IMR-90 (cell line): ENCODE measurements at regions not wholly inside any gene's neighbourhood (a gene's known extent, or its start where the extent isn't known, plus 50 kb on each side); places are given as distances from the start of the nearest gene placed in this dataset.

Experiments
- ATAC-seq: fragments of 200-7000 bp; cut with Tn5 transposase; 2 replicates; pipeline ENCODE4 v1.9.1; 2020; ENCODE audit warnings: low read depth, mild to moderate bottlenecking, moderate library complexity
- BruUV-seq: library from RNA; stranded (reverse); fragments of 400-500 nt; replicated peaks from 2 replicates; lab custom pipeline; 2021; lab: Mats Ljungman, UMichigan
- CTCF ChIA-PET: fragments of 300-600 bp; formaldehyde crosslinking; extraction: SDS; loops from one replicate; lab custom pipeline; 2021; ENCODE audit warnings: antibody characterized with exemption; lab: Yijun Ruan, JAX
- POLR2A ChIA-PET: fragments of 300-600 bp; sonication (Branson Sonifier 250); formaldehyde crosslinking; loops from one replicate; lab custom pipeline; 2022; ENCODE audit warnings: antibody characterized with exemption; ENCODE audit not compliant: unreplicated experiment; lab: Charles Lee
- DNase-seq: peaks from one replicate; pipeline ENCODE4 v3.0.0; 2013
- H2AFZ ChIP-seq: replicated peaks from 2 replicates; pipeline ENCODE3; 2013; ENCODE audit warnings: low read length, mild to moderate bottlenecking; ENCODE audit not compliant: poor library complexity
- H2AK5ac ChIP-seq: 2 replicates; pipeline ENCODE4 v1.6.1; 2013; ENCODE audit warnings: low read depth, low read length, inconsistent platforms
- H2AK9ac ChIP-seq: replicated peaks from 2 replicates; pipeline ENCODE3; 2013; ENCODE audit warnings: mild to moderate bottlenecking, low read depth, low read length, moderate library complexity; ENCODE audit not compliant: poor library complexity
- H2BK120ac ChIP-seq: 2 replicates; pipeline ENCODE4 v1.6.1; 2013; ENCODE audit warnings: low read depth, low read length, inconsistent platforms
- H2BK15ac ChIP-seq: 3 replicates; pipeline ENCODE4 v1.6.1; 2013; ENCODE audit warnings: low read depth, low read length, inconsistent platforms
- H2BK20ac ChIP-seq: 2 replicates; pipeline ENCODE4 v1.6.1; 2013; ENCODE audit warnings: low read depth, mild to moderate bottlenecking, inconsistent platforms, low read length, moderate library complexity
- H2BK5ac ChIP-seq: 2 replicates; pipeline ENCODE4 v1.6.1; 2013; ENCODE audit warnings: mild to moderate bottlenecking, low read depth, low read length, inconsistent platforms; ENCODE audit not compliant: poor library complexity, severe bottlenecking
- H3K14ac ChIP-seq: replicated peaks from 2 replicates; pipeline ENCODE4 v1.6.1; 2013; ENCODE audit warnings: low read depth, low read length, inconsistent platforms
- H3K18ac ChIP-seq: 2 replicates; pipeline ENCODE4 v1.6.1; 2013; ENCODE audit warnings: low read depth, low read length, control low read depth
- H3K23ac ChIP-seq: 2 replicates; pipeline ENCODE4 v1.6.1; 2013; ENCODE audit warnings: low read depth, low read length, inconsistent platforms
- H3K27ac ChIP-seq: 2 replicates; pipeline ENCODE4 v1.5.1; 2013; ENCODE audit warnings: mild to moderate bottlenecking, control low read depth, low read length; ENCODE audit not compliant: insufficient read depth
- H3K27me3 ChIP-seq: 2 replicates; pipeline ENCODE4 v1.6.1; 2013; ENCODE audit warnings: low read length; ENCODE audit not compliant: control insufficient read depth, insufficient read depth
- H3K36me3 ChIP-seq: 2 replicates; pipeline ENCODE4 v1.6.1; 2013; ENCODE audit warnings: low read length, mixed read lengths; ENCODE audit not compliant: control insufficient read depth, insufficient read depth
- H3K4ac ChIP-seq: 2 replicates; pipeline ENCODE4 v1.6.1; 2013; ENCODE audit warnings: low read depth, low read length, inconsistent platforms
- H3K4me1 ChIP-seq: 2 replicates; pipeline ENCODE4 v1.6.1; 2013; ENCODE audit warnings: low read length, mixed read lengths; ENCODE audit not compliant: control insufficient read depth, insufficient read depth
- H3K4me2 ChIP-seq: 2 replicates; pipeline ENCODE4 v1.6.1; 2013; ENCODE audit warnings: low read depth, mild to moderate bottlenecking, control low read depth, low read length, moderate library complexity
- H3K4me3 ChIP-seq: 2 replicates; pipeline ENCODE4 v1.5.1; 2013; ENCODE audit warnings: low read depth, mild to moderate bottlenecking, control low read depth, low read length, moderate library complexity; ENCODE audit not compliant: insufficient read depth
- H3K56ac ChIP-seq: 2 replicates; pipeline ENCODE4 v1.6.1; 2013; ENCODE audit warnings: low read length, inconsistent platforms; ENCODE audit not compliant: insufficient read depth; ENCODE audit errors: extremely low read depth
- H3K79me1 ChIP-seq, 2 experiments: 2 replicates each; pipeline ENCODE4 v1.6.1; 2013; ENCODE audit warnings: low read length in 2 of 2, inconsistent platforms in 1 of 2, low read depth in 1 of 2
- H3K9ac ChIP-seq: 2 replicates; pipeline ENCODE4 v1.6.1; 2013; ENCODE audit warnings: low read depth, low read length, control low read depth
- H3K9me1 ChIP-seq: 2 replicates; pipeline ENCODE4 v1.6.1; 2013; ENCODE audit warnings: low read length, inconsistent platforms; ENCODE audit not compliant: insufficient read depth
- H3K9me3 ChIP-seq: 2 replicates; pipeline ENCODE4 v1.6.1; 2013; ENCODE audit warnings: low read length; ENCODE audit not compliant: control insufficient read depth, insufficient read depth
- H4K20me1 ChIP-seq: 2 replicates; pipeline ENCODE4 v1.6.1; 2013; ENCODE audit warnings: low read length, inconsistent platforms; ENCODE audit not compliant: insufficient read depth
- H4K5ac ChIP-seq: 2 replicates; pipeline ENCODE4 v1.6.1; 2013; ENCODE audit warnings: mild to moderate bottlenecking, low read depth, low read length, control low read depth
- H4K8ac ChIP-seq, 2 experiments: 2 replicates each; pipeline ENCODE4 v1.6.1; 2013; ENCODE audit warnings: low read depth in 2 of 2, low read length in 2 of 2, control low read depth in 1 of 2, inconsistent platforms in 1 of 2
- H4K91ac ChIP-seq: 2 replicates; pipeline ENCODE4 v1.6.1; 2013; ENCODE audit warnings: low read depth, low read length, inconsistent platforms; ENCODE audit not compliant: insufficient read depth
- BHLHE40 ChIP-seq: fragments of 150-350 bp; IDR thresholded peaks from 2 replicates; pipeline ENCODE4 v1.6.1; 2016; ENCODE audit warnings: mild to moderate bottlenecking, low read depth, low read length
- CHD1 ChIP-seq: IDR thresholded peaks from 2 replicates; pipeline ENCODE4 v1.6.1; 2012; ENCODE audit warnings: low read depth, low read length, improper control_type of control experiment
- MAFK ChIP-seq: IDR thresholded peaks from 2 replicates; pipeline ENCODE4 v1.6.1; 2012; ENCODE audit warnings: low read depth, low read length, improper control_type of control experiment
- MXI1 ChIP-seq: IDR thresholded peaks from 2 replicates; pipeline ENCODE4 v1.6.1; 2012; ENCODE audit warnings: low read depth, mild to moderate bottlenecking, low read length, moderate library complexity, borderline replicate concordance
- RCOR1 ChIP-seq: IDR thresholded peaks from 2 replicates; pipeline ENCODE4 v1.6.1; 2012; ENCODE audit warnings: mild to moderate bottlenecking, low read length, improper control_type of control experiment; ENCODE audit not compliant: insufficient replicate concordance
- RFX5 ChIP-seq: IDR thresholded peaks from 2 replicates; pipeline ENCODE4 v1.8.0; 2012; ENCODE audit warnings: low read depth, mild to moderate bottlenecking, low read length, moderate library complexity
- SMC3 ChIP-seq: fragments of 150-350 bp; IDR thresholded peaks from 2 replicates; pipeline ENCODE4 v1.6.1; 2016; ENCODE audit warnings: low read depth, mild to moderate bottlenecking, antibody characterized with exemption, low read length, moderate library complexity
- USF2 ChIP-seq: fragments of 150-350 bp; IDR thresholded peaks from 2 replicates; pipeline ENCODE4 v1.6.1; 2017; ENCODE audit warnings: mild to moderate bottlenecking, antibody characterized with exemption, low read length, low read depth
- WGBS, 2 experiments: methylation state at CpG; one replicate each; pipeline versions ENCODE4 v1.1.5 to v1.1.7; 2013; ENCODE audit warnings: missing lambda C conversion rate in 2 of 2; ENCODE audit not compliant: insufficient read length in 1 of 2; ENCODE audit errors: extremely low coverage in 2 of 2; 5-methylcytosine and 5-hydroxymethylcytosine counted together
- dilution Hi-C: fragments of 300-500 bp; cut with HindIII; formaldehyde crosslinking; loops from one replicate; pipeline ENCODE4 v1.14.3; 2018; ENCODE audit warnings: low sequenced_read_pairs; ENCODE audit not compliant: unreplicated experiment
- in situ Hi-C: fragments of 300-500 bp; cut with MboI; formaldehyde crosslinking; loops from 3 replicates; pipeline ENCODE4 v1.14.3; 2019; ENCODE audit warnings: low sequenced_read_pairs, inconsistent platforms, mixed read lengths
- intact Hi-C: fragments of 100-400 bp; cut with micrococcal nuclease; formaldehyde crosslinking; loops from 2 replicates; pipeline ENCODE4 v1.10.0; 2022
- TF ChIP-seq, protein P1 (sequence below): conservative IDR thresholded peaks from 2 replicates; pipeline ENCODE4 v1.5.1; 2012; ENCODE audit warnings: mild to moderate bottlenecking, low read depth, low read length, improper control_type of control experiment

DNA sequence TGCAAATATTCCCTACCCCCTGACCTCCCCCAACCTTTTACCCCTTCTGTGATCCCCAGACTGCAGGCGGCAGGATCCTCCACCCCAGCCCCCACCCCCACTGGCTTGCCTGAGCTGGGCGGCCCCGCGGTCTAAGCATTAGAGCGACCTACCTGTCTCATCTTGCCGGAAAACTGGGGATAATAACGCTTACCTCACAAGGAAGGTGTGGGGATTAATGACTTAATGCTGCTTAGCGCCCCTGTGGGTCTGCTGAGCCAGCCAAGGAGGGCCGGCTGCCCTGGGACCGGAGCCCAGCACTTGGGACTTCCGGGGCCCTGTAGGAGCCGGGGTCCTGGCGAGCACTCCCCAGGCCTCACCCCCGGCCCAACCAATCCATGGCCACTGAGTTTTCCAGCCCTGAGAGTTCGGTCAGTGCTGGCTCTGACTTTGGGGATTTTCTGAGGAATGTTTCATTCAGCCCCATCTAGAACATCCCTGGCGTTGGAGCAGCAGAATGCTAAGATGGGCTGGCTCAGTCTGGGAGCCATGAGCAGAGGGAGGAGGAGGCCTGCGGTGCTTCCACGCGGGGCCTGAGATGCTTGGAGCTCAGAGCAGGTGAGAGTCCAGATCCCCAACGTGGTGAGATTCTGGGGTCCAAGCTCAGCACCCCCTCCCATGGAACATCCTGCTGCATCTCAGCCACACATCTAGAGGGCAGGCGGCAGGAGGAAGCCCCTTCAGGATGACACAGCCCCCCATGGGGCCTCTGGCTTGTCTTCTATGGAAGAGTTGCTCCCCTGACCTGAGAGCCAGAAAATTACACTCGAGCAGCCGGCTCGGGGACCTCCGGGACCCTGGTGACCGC lies 97.9 kb downstream of the RIPK4 start:
- Histone ChIP-seq H3K4me2 (no peak overlapping the region), H3K4me3 (no peak overlapping the region), H2AK5ac (no peak overlapping the region), H3K36me3 (no peaks in the 10 kb centered on the region), H2BK5ac (no peak overlapping the region), H2AFZ (no peak overlapping the region), H4K8ac (no peak overlapping the region), H2BK20ac (no peak overlapping the region), H2BK15ac (no peak overlapping the region), H3K9me1 (peaks cover 6% of the 10 kb centered on the region), H4K20me1 (no peaks in the 10 kb centered on the region), H3K4ac (no peak overlapping the region), H3K79me1 (no peaks in the 10 kb centered on the region), H4K91ac (no peak overlapping the region), H3K27me3 (peaks cover 12% of the 10 kb centered on the region), H3K27ac (no peak overlapping the region), H3K14ac (no peak overlapping the region), H3K23ac (no peak overlapping the region), H3K9ac (no peak overlapping the region), H3K4me1 (peaks cover 11% of the 10 kb centered on the region), H3K56ac (no peak overlapping the region), H4K5ac (no peak overlapping the region), H2BK120ac (no peak overlapping the region), H3K18ac (no peak overlapping the region), H3K9me3 (no peaks in the 10 kb centered on the region), H2AK9ac (no peak overlapping the region)
- TF ChIP-seq MAFK (no peak), RFX5 (no peak), BHLHE40 (no peak), MXI1 (no peak), USF2 (no peak), SMC3 (no peak), CHD1 (no peak), RCOR1 (no peak)
- TF ChIP-seq, protein P1, sequence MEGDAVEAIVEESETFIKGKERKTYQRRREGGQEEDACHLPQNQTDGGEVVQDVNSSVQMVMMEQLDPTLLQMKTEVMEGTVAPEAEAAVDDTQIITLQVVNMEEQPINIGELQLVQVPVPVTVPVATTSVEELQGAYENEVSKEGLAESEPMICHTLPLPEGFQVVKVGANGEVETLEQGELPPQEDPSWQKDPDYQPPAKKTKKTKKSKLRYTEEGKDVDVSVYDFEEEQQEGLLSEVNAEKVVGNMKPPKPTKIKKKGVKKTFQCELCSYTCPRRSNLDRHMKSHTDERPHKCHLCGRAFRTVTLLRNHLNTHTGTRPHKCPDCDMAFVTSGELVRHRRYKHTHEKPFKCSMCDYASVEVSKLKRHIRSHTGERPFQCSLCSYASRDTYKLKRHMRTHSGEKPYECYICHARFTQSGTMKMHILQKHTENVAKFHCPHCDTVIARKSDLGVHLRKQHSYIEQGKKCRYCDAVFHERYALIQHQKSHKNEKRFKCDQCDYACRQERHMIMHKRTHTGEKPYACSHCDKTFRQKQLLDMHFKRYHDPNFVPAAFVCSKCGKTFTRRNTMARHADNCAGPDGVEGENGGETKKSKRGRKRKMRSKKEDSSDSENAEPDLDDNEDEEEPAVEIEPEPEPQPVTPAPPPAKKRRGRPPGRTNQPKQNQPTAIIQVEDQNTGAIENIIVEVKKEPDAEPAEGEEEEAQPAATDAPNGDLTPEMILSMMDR = no peak
- 64% methylated on average over 3 of the region's 26 CpGs; no CpG with 5 or more reads in 1 of the 2 experiments for WGBS, 2 experiments
- ATAC-seq = no peak
- ChIA-PET CTCF (no interaction called here), POLR2A (no interaction called here)
- dilution Hi-C loops = no loop called here
- DNase-seq = no peak
- intact Hi-C loops = no loop called here
- in situ Hi-C loops = no loop called here
- BruUV-seq = no TSS peak
